Heart left ventricle (tissue), 16 donors: ENCODE measurements at regions not wholly inside any gene's neighbourhood (a gene's known extent, or its start where the extent isn't known, plus 50 kb on each side); places are given as distances from the start of the nearest gene placed in this dataset.

ENCODE experiments used
- ATAC-seq, 4 donors: fragments of 200-7000 bp; cut with Tn5 transposase; one replicate each; pipeline ENCODE4 v1.9.1; 2020 to 2022; ENCODE audit warnings: moderate library complexity in 4 of 4, mild to moderate bottlenecking in 3 of 4, moderate number of reproducible peaks in 1 of 4
- DNase-seq, 5 donors: peaks; one replicate each; pipeline ENCODE4 v3.0.0-alpha.2; 2020
- H3K27ac ChIP-seq, 12 donors: fragments of 200-600 bp; sonication (generic) in 4 of 12; one replicate each; pipeline versions ENCODE4 v1.5.0 to v1.8.0; 2016 to 2022; ENCODE audit warnings: mild to moderate bottlenecking in 2 of 12
- H3K27me3 ChIP-seq, 9 donors: fragments of 200-600 bp; sonication (generic) in 2 of 9; one replicate each; pipeline versions ENCODE4 v1.5.1 to v1.8.0; 2016 to 2022; ENCODE audit warnings: mild to moderate bottlenecking in 3 of 9
- H3K36me3 ChIP-seq, 9 donors: fragments of 200-600 bp; sonication (generic) in 2 of 9; one replicate each; pipeline versions ENCODE4 v1.5.0 to v1.8.0; 2018 to 2022; ENCODE audit warnings: mild to moderate bottlenecking in 2 of 9
- H3K4me1 ChIP-seq, 12 donors: fragments of 200-600 bp; sonication (generic) in 4 of 12; one replicate each; pipeline versions ENCODE4 v1.5.0 to v1.8.0; 2016 to 2022; ENCODE audit warnings: mild to moderate bottlenecking in 3 of 12
- H3K4me3 ChIP-seq, 12 donors: fragments of 200-600 bp; sonication (generic) in 4 of 12; one replicate each; pipeline versions ENCODE4 v1.5.0 to v1.8.0; 2017 to 2022; ENCODE audit warnings: mild to moderate bottlenecking in 9 of 12, moderate library complexity in 4 of 12
- H3K9me3 ChIP-seq, 12 donors: fragments of 200-600 bp; sonication (generic) in 4 of 12; one replicate each; pipeline versions ENCODE4 v1.5.0 to v1.8.0; 2016 to 2022; ENCODE audit warnings: mild to moderate bottlenecking in 1 of 12
- POLR2A ChIP-seq, 2 donors: fragments of 450-650 bp; IDR thresholded peaks; one replicate each; pipeline ENCODE4 v1.6.1; 2017; ENCODE audit warnings: antibody characterized with exemption in 2 of 2, mild to moderate bottlenecking in 2 of 2, moderate library complexity in 2 of 2
- WGBS, 4 donors: extraction: QIAGEN DNeasy Blood & Tissue Kit in 2 of 4; methylation state at CpG; one replicate each; pipeline versions ENCODE4 v1.1.5 to v1.1.7; 2013 to 2018; 5-methylcytosine and 5-hydroxymethylcytosine counted together
- intact Hi-C, 10 donors: fragments of 100-400 bp; cut with DNase I; formaldehyde crosslinking; loops; one replicate each; pipeline versions ENCODE4 v1.11.1 to v1.14.2; 2022
- TF ChIP-seq, protein P1 (sequence below), 12 donors: fragments of 200-600 bp; sonication (generic) in 4 of 12; IDR thresholded peaks; one replicate each; pipeline versions ENCODE4 v1.5.0 to v1.8.0; 2018 to 2022; ENCODE audit warnings: antibody characterized with exemption in 12 of 12, mild to moderate bottlenecking in 5 of 12
- donor health status: ischemic (EF 13 %, LVEDD 7.1; RV severe dilation, severe dysfunction).
- donor health status: healthy with polysubstance abuse.
- donor health status: DM: no; HTN: yes; CAD: no.
- donor health status: DM: no; HTN: no; CAD: no.
- donor health status: ischemic (EF 25% LVEDD 6.9; RV normal size, moderate dysfunction).
- donor health status: ischemic (EF 25% LVEDD 5.7; RV mildly dilated, moderate dysfunction).
- donor health status: healthy.
- donor health status: DM: yes; HTN: yes; CAD: no.
- donor health status: ischemic (EF 35%, LVEDD 5.7; RV mildly dilated, moderate dysfunction).
- donor health status: nonischemic (EF 11% LVEDD 7.7; RV severe dilation, severe dysfunction).
- donor health status: DM: yes; HTN: yes; CAD: no.
- donor health status: PGD.
- donor health status: ischemic (EF 29% LVEDD 5.4; RV normal size, mild dysfunction).
- donor health status: nonischemic (EF 23%, LVEDD 6.1; RV moderate dilation, normal function).

DNA sequence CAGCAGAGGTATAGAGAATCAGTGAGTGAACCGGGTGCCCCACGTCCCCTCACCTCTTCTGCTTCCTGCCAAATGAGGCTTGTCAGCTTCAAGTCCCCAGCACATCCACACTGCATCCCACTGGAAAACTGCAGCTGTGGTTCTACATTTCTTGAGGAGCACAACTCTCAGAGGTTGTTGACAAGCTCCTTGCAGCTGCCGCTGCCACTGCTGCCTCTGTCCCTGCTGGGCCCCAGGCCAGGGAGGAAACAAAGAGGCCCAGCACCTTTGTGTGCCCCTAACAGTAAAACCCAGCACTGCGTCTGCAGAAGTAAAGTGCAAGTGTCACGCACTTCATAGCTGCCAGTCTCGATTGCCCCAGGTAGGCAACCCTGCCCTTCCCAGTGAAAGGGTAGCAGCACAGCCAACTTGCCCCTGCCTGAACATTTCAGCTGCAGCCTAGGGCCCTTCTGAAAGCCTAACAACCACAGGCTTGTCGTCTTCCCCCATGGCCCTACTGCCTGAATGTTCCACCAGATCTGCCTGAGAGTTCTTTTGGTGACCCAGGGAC is 1162.1 kb upstream of the USP15 start:
- intact Hi-C loops, result no loop called here
- 59 to 71% (median 60%) methylated on average over 7 of the region's 7 CpGs for WGBS, 4 donors
- no peak for DNase-seq

DNA sequence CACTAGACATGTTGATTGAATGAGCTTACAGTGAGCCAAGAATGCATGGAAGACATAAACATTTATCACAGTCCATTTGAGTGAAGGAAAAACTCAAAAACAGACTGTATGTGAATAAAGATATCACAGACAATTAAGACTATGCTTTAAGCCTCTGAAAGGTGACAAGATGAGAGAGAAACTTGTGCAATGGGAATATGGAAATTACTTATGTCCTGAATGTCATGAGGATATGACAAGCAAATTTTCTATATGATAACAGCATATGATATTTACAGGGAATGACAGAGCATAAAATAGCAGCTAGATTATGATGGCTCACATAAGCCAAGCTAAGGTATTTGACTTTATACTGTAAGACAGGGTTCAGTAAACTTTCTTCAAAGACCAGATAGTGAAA is 1153.1 kb upstream of the USP15 start:
- DNase-seq, result no peak
- H3K27ac ChIP-seq, result no peak overlapping the region
- TF ChIP-seq, protein P1, sequence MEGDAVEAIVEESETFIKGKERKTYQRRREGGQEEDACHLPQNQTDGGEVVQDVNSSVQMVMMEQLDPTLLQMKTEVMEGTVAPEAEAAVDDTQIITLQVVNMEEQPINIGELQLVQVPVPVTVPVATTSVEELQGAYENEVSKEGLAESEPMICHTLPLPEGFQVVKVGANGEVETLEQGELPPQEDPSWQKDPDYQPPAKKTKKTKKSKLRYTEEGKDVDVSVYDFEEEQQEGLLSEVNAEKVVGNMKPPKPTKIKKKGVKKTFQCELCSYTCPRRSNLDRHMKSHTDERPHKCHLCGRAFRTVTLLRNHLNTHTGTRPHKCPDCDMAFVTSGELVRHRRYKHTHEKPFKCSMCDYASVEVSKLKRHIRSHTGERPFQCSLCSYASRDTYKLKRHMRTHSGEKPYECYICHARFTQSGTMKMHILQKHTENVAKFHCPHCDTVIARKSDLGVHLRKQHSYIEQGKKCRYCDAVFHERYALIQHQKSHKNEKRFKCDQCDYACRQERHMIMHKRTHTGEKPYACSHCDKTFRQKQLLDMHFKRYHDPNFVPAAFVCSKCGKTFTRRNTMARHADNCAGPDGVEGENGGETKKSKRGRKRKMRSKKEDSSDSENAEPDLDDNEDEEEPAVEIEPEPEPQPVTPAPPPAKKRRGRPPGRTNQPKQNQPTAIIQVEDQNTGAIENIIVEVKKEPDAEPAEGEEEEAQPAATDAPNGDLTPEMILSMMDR (IDR thresholded peaks at IDR 0.05), result no peak
- no peak for TF ChIP-seq POLR2A (IDR thresholded peaks at IDR 0.05)
- no peaks in the 10 kb centered on the region for H3K36me3 ChIP-seq
- intact Hi-C loops, result no loop called here
- peaks cover 0 to 38% (median 17%) of the 10 kb centered on the region in 12 donors for H3K9me3 ChIP-seq
- no peak overlapping the region for H3K4me3 ChIP-seq
- no peaks in the 10 kb centered on the region for H3K27me3 ChIP-seq
- no peak for ATAC-seq
- H3K4me1 ChIP-seq, result no peaks in the 10 kb centered on the region

More for the DNA sequence above, 1162.1 kb upstream of the USP15 start:
- H3K9me3 ChIP-seq, result peaks cover 0 to 14% (median 4%) of the 10 kb centered on the region in 12 donors
- H3K36me3 ChIP-seq, result no peaks in the 10 kb centered on the region
- no peak overlapping the region for H3K27ac ChIP-seq
- H3K4me3 ChIP-seq, result no peak overlapping the region
- H3K27me3 ChIP-seq, result no peaks in the 10 kb centered on the region
- ATAC-seq, result no peak
- no peaks in the 10 kb centered on the region for H3K4me1 ChIP-seq
- TF ChIP-seq, protein P1 (IDR thresholded peaks at IDR 0.05), result no peak
- TF ChIP-seq POLR2A (IDR thresholded peaks at IDR 0.05), result no peak

DNA sequence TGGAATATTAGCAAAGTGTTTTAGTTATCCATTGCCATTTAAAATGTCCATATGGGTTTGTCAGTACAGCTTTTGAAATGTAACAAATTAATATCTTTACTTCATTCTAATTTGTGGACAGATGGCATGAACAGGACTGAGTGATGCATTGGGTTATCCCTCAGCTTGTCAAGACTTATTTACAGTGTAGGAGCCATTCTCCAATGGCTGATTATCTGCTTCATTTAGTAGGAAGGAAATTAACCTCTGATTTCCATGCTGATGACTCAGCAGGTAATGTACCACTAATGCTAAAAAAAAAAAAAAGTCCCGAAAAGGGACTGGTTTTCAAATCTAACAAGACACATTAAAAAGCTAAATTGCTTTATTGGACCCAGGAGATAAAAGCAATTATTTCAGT is 1149.0 kb upstream of the USP15 start:
- DNase-seq, result no peak
- TF ChIP-seq, protein P1 (IDR thresholded peaks at IDR 0.05), result no peak
- TF ChIP-seq POLR2A (IDR thresholded peaks at IDR 0.05), result no peak
- Histone ChIP-seq H3K27me3 (no peaks in the 10 kb centered on the region), H3K9me3 (peaks cover 0 to 8% (median 0%) of the 10 kb centered on the region in 12 donors), H3K36me3 (no peaks in the 10 kb centered on the region), H3K27ac (no peak overlapping the region), H3K4me3 (no peak overlapping the region), H3K4me1 (no peaks in the 10 kb centered on the region)
- intact Hi-C loops, result no loop called here
- no peak for ATAC-seq
- 74 to 89% (median 80%) methylated on average over 1 of the region's 1 CpG for WGBS, 4 donors

- H3K27me3 ChIP-seq, result no peaks in the 10 kb centered on the region
- WGBS, 4 donors, result 68 to 79% (median 74%) methylated on average over 3 of the region's 3 CpGs
- H3K36me3 ChIP-seq, result no peaks in the 10 kb centered on the region
- no peak overlapping the region for H3K4me3 ChIP-seq
- peak in 3 of 4 donors; percentile 50 to 96 (median 69) for ATAC-seq
- intact Hi-C loops, result no loop called here
- TF ChIP-seq POLR2A (IDR thresholded peaks at IDR 0.05), result no peak
- TF ChIP-seq, protein P1 (IDR thresholded peaks at IDR 0.05), result no peak
- H3K4me1 ChIP-seq, result no peaks in the 10 kb centered on the region
- peaks cover 0 to 7% (median 0%) of the 10 kb centered on the region in 12 donors for H3K9me3 ChIP-seq
- peak in 1 of 5 donors; percentile 34 for DNase-seq
- H3K27ac ChIP-seq, result peak overlapping the region in 1 of 12 donors; percentile 4
Observed at GRCh38 chr12:61137677-61138414, 1122.4 kb upstream of the USP15 start.
